ENCODE measurements at regions not wholly inside any gene's neighbourhood (a gene's known extent, or its start where the extent isn't known, plus 50 kb on each side); places are given as distances from the start of the nearest gene placed in this dataset.

- Histone ChIP-seq H3K27me3 (ENCODE audit: insufficient read depth, low read depth, low read length) (no peaks in the 10 kb centered on the region), H3K9me3 (ENCODE audit: low read length) (no peaks in the 10 kb centered on the region), H3K4me3 (ENCODE audit: low read length) (no peak overlapping the region), H3K79me2 (replicated peaks; ENCODE audit: insufficient read depth, low read length) (no peaks in the 10 kb centered on the region), H3K4me2 (ENCODE audit: low read length) (no peak overlapping the region), H3K9ac (ENCODE audit: low read length) (no peak overlapping the region), H3K27ac (ENCODE audit: low read length) (no peak overlapping the region), H3K9me2 (ENCODE audit: insufficient read depth, low read length) (no peaks in the 10 kb centered on the region), H4K20me1 (ENCODE audit: insufficient read depth) (no peaks in the 10 kb centered on the region), H3K36me3 (ENCODE audit: insufficient read depth, low read length) (no peaks in the 10 kb centered on the region), H3F3A (ENCODE audit: insufficient read depth, low read length, poor library complexity, severe bottlenecking) (no peaks in the 10 kb centered on the region), H2AFZ (ENCODE audit: low read depth, low read length) (no peak overlapping the region)
- peak; percentile 32 for TF ChIP-seq EP300 (conservative IDR thresholded peaks at IDR 0.05; ENCODE audit: poor library complexity, severe bottlenecking)
- TF ChIP-seq, protein P1, sequence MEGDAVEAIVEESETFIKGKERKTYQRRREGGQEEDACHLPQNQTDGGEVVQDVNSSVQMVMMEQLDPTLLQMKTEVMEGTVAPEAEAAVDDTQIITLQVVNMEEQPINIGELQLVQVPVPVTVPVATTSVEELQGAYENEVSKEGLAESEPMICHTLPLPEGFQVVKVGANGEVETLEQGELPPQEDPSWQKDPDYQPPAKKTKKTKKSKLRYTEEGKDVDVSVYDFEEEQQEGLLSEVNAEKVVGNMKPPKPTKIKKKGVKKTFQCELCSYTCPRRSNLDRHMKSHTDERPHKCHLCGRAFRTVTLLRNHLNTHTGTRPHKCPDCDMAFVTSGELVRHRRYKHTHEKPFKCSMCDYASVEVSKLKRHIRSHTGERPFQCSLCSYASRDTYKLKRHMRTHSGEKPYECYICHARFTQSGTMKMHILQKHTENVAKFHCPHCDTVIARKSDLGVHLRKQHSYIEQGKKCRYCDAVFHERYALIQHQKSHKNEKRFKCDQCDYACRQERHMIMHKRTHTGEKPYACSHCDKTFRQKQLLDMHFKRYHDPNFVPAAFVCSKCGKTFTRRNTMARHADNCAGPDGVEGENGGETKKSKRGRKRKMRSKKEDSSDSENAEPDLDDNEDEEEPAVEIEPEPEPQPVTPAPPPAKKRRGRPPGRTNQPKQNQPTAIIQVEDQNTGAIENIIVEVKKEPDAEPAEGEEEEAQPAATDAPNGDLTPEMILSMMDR (IDR thresholded peaks at IDR 0.05; ENCODE audit: poor library complexity, severe bottlenecking), result no peak
- TF ChIP-seq POLR2AphosphoS5 (IDR thresholded peaks at IDR 0.05), result peak; percentile 22
Measured at GRCh38 chr9:82567953-82568352, 495.0 kb downstream of the RASEF start.

GRCh38 chr9:82570226-82570625 is 492.7 kb downstream of the RASEF start:
- no peak for TF ChIP-seq MXI1 (conservative IDR thresholded peaks at IDR 0.05; ENCODE audit: poor library complexity, severe bottlenecking)
- no peak for TF ChIP-seq POLR2AphosphoS5 (IDR thresholded peaks at IDR 0.05)
- no peak for TF ChIP-seq EZH2 (IDR thresholded peaks at IDR 0.05; ENCODE audit: borderline replicate concordance, insufficient read depth, low read length, poor library complexity, severe bottlenecking)
- no peak for TF ChIP-seq EP300 (conservative IDR thresholded peaks at IDR 0.05; ENCODE audit: poor library complexity, severe bottlenecking)
- TF ChIP-seq RAD21 (conservative IDR thresholded peaks at IDR 0.05), result no peak
- no peaks in the 10 kb centered on the region for H3K27me3 ChIP-seq (ENCODE audit: insufficient read depth, low read depth, low read length)

DNA sequence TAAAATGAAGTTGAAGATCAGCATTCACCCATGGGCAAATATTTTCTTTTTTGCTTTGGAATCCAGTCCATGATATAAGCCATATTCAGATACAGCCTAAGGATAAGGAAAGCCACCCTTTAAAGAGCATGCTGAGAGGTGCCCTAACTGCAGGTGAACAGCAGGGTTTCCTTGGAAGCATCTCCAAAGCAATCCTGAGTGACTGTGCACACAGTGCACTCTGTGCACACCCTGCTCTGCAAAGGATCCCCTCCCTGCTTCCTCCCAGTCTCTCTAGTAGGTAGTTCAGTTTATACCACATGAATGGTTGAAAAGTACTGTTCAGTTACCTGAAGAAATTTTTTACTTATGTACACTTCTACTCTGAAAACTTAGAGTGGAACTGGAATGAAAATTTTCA is 491.4 kb downstream of the RASEF start:
- TF ChIP-seq MXI1 (conservative IDR thresholded peaks at IDR 0.05; ENCODE audit: poor library complexity, severe bottlenecking) (no peak), REST (IDR thresholded peaks at IDR 0.05; ENCODE audit: borderline replicate concordance) (no peak), EP300 (conservative IDR thresholded peaks at IDR 0.05; ENCODE audit: poor library complexity, severe bottlenecking) (no peak), POLR2AphosphoS5 (IDR thresholded peaks at IDR 0.05) (no peak), EZH2 (IDR thresholded peaks at IDR 0.05; ENCODE audit: borderline replicate concordance, insufficient read depth, low read length, poor library complexity, severe bottlenecking) (no peak), SMC3 (conservative IDR thresholded peaks at IDR 0.05; ENCODE audit: poor library complexity) (no peak), TAF1 (IDR thresholded peaks at IDR 0.05; ENCODE audit: low read depth) (no peak), RAD21 (conservative IDR thresholded peaks at IDR 0.05) (no peak)
- TF ChIP-seq, protein P1 (IDR thresholded peaks at IDR 0.05; ENCODE audit: poor library complexity, severe bottlenecking), result no peak
- Histone ChIP-seq H3F3A (ENCODE audit: insufficient read depth, low read length, poor library complexity, severe bottlenecking) (no peaks in the 10 kb centered on the region), H3K27ac (ENCODE audit: low read length) (no peak overlapping the region), H2AFZ (ENCODE audit: low read depth, low read length) (no peak overlapping the region), H3K9me3 (ENCODE audit: low read length) (peaks cover 3% of the 10 kb centered on the region), H3K9ac (ENCODE audit: low read length) (no peak overlapping the region), H3K4me3 (ENCODE audit: low read length) (no peak overlapping the region), H3K79me2 (replicated peaks; ENCODE audit: insufficient read depth, low read length) (no peaks in the 10 kb centered on the region), H3K36me3 (ENCODE audit: insufficient read depth, low read length) (no peaks in the 10 kb centered on the region), H3K4me2 (ENCODE audit: low read length) (no peak overlapping the region), H4K20me1 (ENCODE audit: insufficient read depth) (no peaks in the 10 kb centered on the region), H3K9me2 (ENCODE audit: insufficient read depth, low read length) (no peaks in the 10 kb centered on the region), H3K27me3 (ENCODE audit: insufficient read depth, low read depth, low read length) (no peaks in the 10 kb centered on the region)

More at GRCh38 chr9:82570226-82570625, 492.7 kb downstream of the RASEF start:
- no peak overlapping the region for H3K27ac ChIP-seq (ENCODE audit: low read length)
- no peak overlapping the region for H3K4me3 ChIP-seq (ENCODE audit: low read length)
- H3K36me3 ChIP-seq (ENCODE audit: insufficient read depth, low read length), result no peaks in the 10 kb centered on the region
- no peak overlapping the region for H3K9ac ChIP-seq (ENCODE audit: low read length)
- H3K4me2 ChIP-seq (ENCODE audit: low read length), result no peak overlapping the region
- no peak overlapping the region for H2AFZ ChIP-seq (ENCODE audit: low read depth, low read length)
- no peaks in the 10 kb centered on the region for H3F3A ChIP-seq (ENCODE audit: insufficient read depth, low read length, poor library complexity, severe bottlenecking)
- no peaks in the 10 kb centered on the region for H3K79me2 ChIP-seq (replicated peaks; ENCODE audit: insufficient read depth, low read length)
- peaks cover 3% of the 10 kb centered on the region for H3K9me3 ChIP-seq (ENCODE audit: low read length)
- H4K20me1 ChIP-seq (ENCODE audit: insufficient read depth), result no peaks in the 10 kb centered on the region
- no peaks in the 10 kb centered on the region for H3K9me2 ChIP-seq (ENCODE audit: insufficient read depth, low read length)
